Testis (tissue), 2 donors: ENCODE measurements at regions not wholly inside any gene's neighbourhood (a gene's known extent, or its start where the extent isn't known, plus 50 kb on each side); places are given as distances from the start of the nearest gene placed in this dataset.

Experiments
- DNase-seq: peaks from one replicate; pipeline ENCODE4 v3.0.0-alpha.2; 2019
- H3K27ac ChIP-seq, 2 donors: fragments of 200-600 bp; sonication (generic); one replicate each; pipeline ENCODE4 v1.5.1; 2019
- H3K27me3 ChIP-seq: fragments of 200-600 bp; sonication (generic); one replicate; pipeline ENCODE4 v1.5.1; 2019
- H3K36me3 ChIP-seq: fragments of 200-600 bp; sonication (generic); one replicate; pipeline ENCODE4 v1.5.1; 2017; ENCODE audit warnings: low read depth; ENCODE audit errors: missing control alignments
- H3K4me1 ChIP-seq: fragments of 200-600 bp; sonication (generic); one replicate; pipeline ENCODE4 v1.5.1; 2019
- H3K4me3 ChIP-seq, 2 donors: fragments of 200-600 bp; sonication (generic); one replicate each; pipeline ENCODE4 v1.5.1; 2017 to 2019
- H3K9me3 ChIP-seq: fragments of 200-600 bp; sonication (generic); one replicate; pipeline ENCODE4 v1.5.1; 2017
- CTCF ChIP-seq, 3 experiments: fragments of 450-650 bp in 2 of 3; fragments of 200-600 bp in 1 of 3; sonication (generic) in 1 of 3; IDR thresholded peaks; one replicate each; pipeline ENCODE4 v1.5.1; 2016 to 2019; ENCODE audit warnings: antibody characterized with exemption in 3 of 3, mild to moderate bottlenecking in 2 of 3, moderate library complexity in 1 of 3
- POLR2A ChIP-seq: fragments of 450-650 bp; IDR thresholded peaks from one replicate; pipeline ENCODE4 v1.6.1; 2017; ENCODE audit warnings: antibody characterized with exemption, mild to moderate bottlenecking, moderate library complexity
- WGBS, 2 donors: methylation state at CpG; one replicate each; pipeline ENCODE4 v1.1.5; 2018; 5-methylcytosine and 5-hydroxymethylcytosine counted together
- intact Hi-C: fragments of 100-400 bp; cut with DNase I; formaldehyde crosslinking; loops from one replicate; pipeline ENCODE4 v1.15.1; 2023; ENCODE audit warnings: low total_unique reads

- intact Hi-C loops = no loop called here
- Histone ChIP-seq H3K36me3 (no peaks in the 10 kb centered on the region), H3K27me3 (no peaks in the 10 kb centered on the region), H3K9me3 (no peaks in the 10 kb centered on the region), H3K4me1 (peaks cover 14% of the 10 kb centered on the region), H3K4me3 (no peak overlapping the region), H3K27ac (no peak overlapping the region)
- DNase-seq = no peak
- 76 to 81% methylated on average over 7 of the region's 7 CpGs for WGBS, 2 donors
- TF ChIP-seq POLR2A = no peak
- TF ChIP-seq CTCF (IDR thresholded peaks at IDR 0.05) = no peak
These were observed 402.4 kb downstream of the KCNRG start for GRCh38 chr13:50417597-50417996.

DNA sequence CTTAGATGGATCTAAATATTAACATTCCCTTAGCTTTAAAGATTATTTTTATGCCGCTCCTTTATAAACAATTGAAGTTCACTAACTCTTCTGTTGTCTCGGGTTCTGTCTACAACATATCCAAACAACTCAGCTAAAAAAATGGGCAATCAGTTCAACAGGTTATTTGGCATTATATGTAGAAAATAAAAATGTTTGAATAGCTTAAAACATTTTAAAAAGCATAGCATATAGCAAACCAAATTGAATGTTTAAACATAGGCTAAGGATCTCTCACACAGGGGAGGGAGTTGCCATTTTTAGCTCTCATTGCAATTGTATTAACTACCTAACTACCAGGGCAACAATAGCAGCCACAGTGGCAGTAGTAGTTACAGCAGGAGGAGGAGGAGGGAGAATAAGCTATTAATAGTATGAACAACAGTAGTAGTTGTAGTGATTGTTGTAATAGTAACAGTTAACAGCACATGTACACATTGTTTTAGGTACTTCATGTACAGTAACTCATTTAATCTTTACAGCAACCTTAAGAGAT lies 404.2 kb downstream of the KCNRG start:
- intact Hi-C loops = no loop called here
- no peak overlapping the region for H3K27ac ChIP-seq

DNA sequence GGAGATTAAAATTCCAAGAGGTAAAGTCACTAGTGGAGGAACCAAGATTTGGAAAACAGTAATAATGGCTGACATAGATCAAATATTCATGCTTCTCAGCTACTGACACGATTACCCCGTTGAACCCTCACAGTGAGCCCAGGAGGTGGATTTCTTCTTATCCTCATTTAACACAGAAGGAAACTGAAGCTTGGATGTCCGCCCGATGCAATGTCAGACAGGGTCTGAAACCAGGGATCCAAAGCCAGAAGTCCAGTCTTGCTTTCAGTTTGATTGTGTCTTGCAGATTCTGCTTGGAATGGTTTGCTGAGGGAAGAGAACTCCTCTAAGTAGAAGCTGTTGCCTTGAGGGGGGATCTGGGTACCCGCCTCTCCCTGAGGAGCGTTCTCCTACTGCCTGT lies 404.7 kb downstream of the KCNRG start:
- 59 to 65% methylated on average over 6 of the region's 6 CpGs for WGBS, 2 donors
- Histone ChIP-seq H3K4me3 (no peak overlapping the region), H3K36me3 (no peaks in the 10 kb centered on the region), H3K27me3 (no peaks in the 10 kb centered on the region), H3K27ac (no peak overlapping the region), H3K4me1 (peaks cover 21% of the 10 kb centered on the region), H3K9me3 (no peaks in the 10 kb centered on the region)
- intact Hi-C loops = no loop called here
- no peak for DNase-seq
- TF ChIP-seq CTCF (IDR thresholded peaks at IDR 0.05) = no peak
- no peak for TF ChIP-seq POLR2A

More for the DNA sequence above, 404.2 kb downstream of the KCNRG start:
- Histone ChIP-seq H3K36me3 (no peaks in the 10 kb centered on the region), H3K9me3 (no peaks in the 10 kb centered on the region), H3K27me3 (no peaks in the 10 kb centered on the region), H3K4me3 (no peak overlapping the region), H3K4me1 (peaks cover 21% of the 10 kb centered on the region)
- TF ChIP-seq CTCF (IDR thresholded peaks at IDR 0.05) = no peak
- TF ChIP-seq POLR2A = no peak
- WGBS, 2 donors = 75 to 79% methylated on average over 2 of the region's 2 CpGs
- DNase-seq = no peak

DNA sequence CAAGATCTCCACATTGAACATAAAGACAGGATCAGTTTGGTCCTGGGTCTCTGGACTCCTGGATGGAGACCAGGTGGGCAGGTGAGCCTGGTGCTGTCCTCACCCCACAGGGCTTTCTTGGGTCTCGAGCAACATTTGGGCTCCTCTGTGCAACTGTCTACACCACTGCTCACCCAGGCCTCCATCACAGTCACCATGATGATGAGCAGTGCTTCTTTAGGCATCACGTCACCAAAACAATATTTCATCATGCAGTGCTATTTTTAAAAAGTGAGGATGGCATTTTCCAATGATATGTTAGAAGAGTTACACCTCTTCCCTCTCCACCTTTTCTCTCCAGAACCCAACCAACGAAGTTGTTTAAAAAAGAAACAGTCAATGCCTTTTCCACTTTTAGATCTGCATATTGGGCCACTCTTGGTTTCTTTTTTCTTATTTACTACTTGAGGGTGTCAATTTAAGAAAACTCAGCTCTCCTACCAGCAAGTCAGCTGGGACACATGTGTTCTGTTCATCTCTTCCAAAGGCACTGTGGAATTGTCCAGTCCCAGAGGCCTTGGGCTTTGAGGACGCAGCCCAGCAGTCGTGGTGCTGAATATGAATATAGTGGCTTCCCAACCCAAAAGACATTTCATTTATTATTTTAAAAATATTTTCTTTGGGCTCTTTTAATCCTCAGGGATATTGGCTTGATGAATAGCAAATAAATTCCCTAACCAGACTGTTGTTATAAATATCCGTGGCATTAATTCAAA lies 405.7 kb downstream of the KCNRG start:
- no peaks in the 10 kb centered on the region for H3K27me3 ChIP-seq
- no peak overlapping the region for H3K27ac ChIP-seq

More for the DNA sequence above, 405.7 kb downstream of the KCNRG start:
- intact Hi-C loops = no loop called here
- H3K4me1 ChIP-seq = peaks cover 21% of the 10 kb centered on the region
- TF ChIP-seq CTCF (IDR thresholded peaks at IDR 0.05) = no peak
- TF ChIP-seq POLR2A = no peak
- no peaks in the 10 kb centered on the region for H3K9me3 ChIP-seq
- H3K4me3 ChIP-seq = no peak overlapping the region
- DNase-seq = no peak
- H3K36me3 ChIP-seq = no peaks in the 10 kb centered on the region
- WGBS, 2 donors = 60 to 69% methylated on average over 6 of the region's 6 CpGs
